GM18907 (cell line): ENCODE measurements at regions not wholly inside any gene's neighbourhood (a gene's known extent, or its start where the extent isn't known, plus 50 kb on each side); places are given as distances from the start of the nearest gene placed in this dataset.
A peak's percentile ranks its signal among the peaks of the same experiment; 100 is the strongest.
"Not testable (repeated sequence)": the region's sequence is repeated elsewhere in the genome, so short reads cannot be mapped to it uniquely, and the experiment has no call there.

Source experiments
- ATAC-seq: cut with Tn5 transposase; IDR thresholded peaks from one replicate; pipeline ENCODE4 v1.9.1; 2021; ENCODE audit warnings: mild to moderate bottlenecking, moderate library complexity; ENCODE audit not compliant: unreplicated experiment

GRCh38 chr13:52324831-52325230, 81.1 kb downstream of the THSD1 start:
- not testable (repeated sequence) for ATAC-seq

- no peak for ATAC-seq
Observed at GRCh38 chr13:52319876-52320275, 86.1 kb downstream of the THSD1 start.

DNA sequence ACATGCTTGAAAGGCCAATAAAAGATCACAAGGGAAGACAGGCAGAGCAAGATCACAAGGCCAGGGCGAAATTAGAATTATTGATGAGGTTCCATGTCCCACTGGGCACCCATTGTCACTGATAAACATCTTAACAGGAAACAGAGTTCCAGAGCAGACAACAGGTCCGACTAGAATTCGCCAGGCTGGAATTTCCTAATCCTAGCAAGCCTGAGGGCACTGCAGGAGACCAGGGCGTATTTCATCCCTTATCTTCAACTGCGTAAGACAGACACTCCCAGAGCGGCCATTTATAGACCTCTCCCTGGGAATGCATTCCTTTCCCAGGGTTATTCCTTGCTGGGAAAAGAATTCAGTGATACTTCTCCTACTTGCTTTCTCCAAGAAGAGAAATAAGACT, 96.1 kb downstream of the THSD1 start:
- not testable (repeated sequence) for ATAC-seq

DNA sequence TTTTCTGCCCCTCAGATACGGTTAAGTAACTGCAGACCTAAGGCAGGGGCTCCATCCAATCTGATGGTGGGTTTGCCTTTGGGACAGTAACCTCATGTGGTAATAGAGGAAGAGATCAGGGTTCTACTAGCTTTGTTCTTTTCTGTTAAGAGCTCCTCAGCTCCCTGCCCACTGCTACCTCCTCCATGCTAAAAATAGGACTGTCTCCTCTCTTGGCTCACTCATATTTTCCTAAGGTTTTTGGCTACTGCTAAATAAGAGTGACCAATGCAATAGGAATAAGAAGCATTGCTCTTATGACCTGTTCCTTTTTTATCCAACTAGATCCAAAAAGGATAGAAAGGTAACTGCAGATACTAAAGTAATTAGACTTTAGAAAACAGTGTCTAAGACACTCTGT, 99.6 kb downstream of the THSD1 start:
- not testable (repeated sequence) for ATAC-seq

DNA sequence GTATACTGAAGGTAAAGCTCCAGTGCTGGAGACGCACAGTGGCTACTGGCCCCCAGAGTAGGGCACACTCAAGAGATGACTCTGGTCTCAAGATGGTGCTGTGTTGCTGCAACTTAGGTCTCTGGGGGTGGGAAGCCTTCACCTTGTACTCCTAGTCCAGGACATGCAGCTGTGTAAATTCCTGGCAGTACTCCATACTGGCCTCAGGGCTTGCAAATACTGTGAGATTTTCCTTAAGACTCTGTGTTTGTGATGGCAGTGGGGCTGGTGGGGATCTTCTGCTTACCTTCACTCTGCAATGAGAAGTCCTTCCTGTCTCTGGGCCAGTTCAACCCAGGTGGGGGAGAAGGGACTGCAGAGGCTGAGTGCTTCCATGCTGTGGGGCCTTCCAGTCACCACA, 102.9 kb downstream of the THSD1 start:
- ATAC-seq = not testable (repeated sequence)

DNA sequence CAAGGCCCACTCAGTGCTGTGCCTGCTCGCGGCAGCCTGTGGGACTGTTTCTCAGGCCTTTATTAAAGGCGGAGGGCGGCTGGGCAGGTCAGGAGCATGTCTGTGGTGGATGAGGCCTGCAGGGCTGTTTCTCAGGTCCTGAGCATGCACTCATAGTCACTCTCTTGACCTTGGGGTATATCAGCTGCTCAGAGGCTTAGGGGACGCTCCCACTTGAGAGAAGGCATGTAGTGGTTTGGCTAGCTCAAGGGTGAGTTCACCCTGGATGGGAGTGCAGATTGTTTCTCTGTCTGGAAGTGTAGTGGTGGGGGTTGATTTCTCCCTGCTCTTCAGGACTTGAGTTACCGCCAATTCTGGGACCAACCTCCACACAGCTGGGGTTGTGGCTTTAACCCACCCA, 103.3 kb downstream of the THSD1 start:
- ATAC-seq = not testable (repeated sequence)

DNA sequence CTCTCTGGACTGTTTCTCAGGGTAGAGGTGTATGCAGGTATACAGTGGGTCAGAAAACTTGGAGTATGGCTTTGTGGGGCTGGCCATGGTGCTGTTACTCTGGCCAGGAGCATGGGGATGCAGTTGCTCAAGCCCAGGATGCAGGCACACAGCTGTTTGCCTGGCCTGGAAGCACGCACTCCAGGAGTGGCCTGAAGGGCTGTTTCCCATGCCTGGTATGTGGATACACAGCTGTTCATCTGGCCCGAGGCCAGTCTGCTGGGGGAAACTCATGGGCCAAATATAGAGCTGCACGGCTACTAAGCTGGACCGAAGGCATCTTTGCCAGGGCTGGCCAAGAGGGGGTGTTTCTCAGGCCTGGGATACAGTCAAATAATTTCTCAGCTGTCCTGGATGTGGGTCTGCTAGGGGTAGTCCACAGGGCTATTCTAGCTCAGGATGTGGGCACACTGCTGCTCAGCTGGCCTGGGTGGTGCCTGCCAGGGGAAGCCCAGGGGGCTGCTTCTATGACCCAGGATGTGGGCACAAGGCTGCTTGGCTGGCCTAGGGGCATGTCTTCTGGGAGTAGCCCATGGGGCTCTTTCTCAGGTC, 104.1 kb downstream of the THSD1 start:
- not testable (repeated sequence) for ATAC-seq

- not testable (repeated sequence) for ATAC-seq
Observed at GRCh38 chr13:52298079-52298661, 107.8 kb downstream of the THSD1 start.

GRCh38 chr13:52288891-52289290, 117.1 kb downstream of the THSD1 start:
- ATAC-seq = not testable (repeated sequence)

GRCh38 chr13:52281387-52281786, 122.0 kb upstream of the NEK3 start:
- ATAC-seq = not testable (repeated sequence)

- not testable (repeated sequence) for ATAC-seq
Observed at GRCh38 chr13:52279408-52279807, 120.0 kb upstream of the NEK3 start.

DNA sequence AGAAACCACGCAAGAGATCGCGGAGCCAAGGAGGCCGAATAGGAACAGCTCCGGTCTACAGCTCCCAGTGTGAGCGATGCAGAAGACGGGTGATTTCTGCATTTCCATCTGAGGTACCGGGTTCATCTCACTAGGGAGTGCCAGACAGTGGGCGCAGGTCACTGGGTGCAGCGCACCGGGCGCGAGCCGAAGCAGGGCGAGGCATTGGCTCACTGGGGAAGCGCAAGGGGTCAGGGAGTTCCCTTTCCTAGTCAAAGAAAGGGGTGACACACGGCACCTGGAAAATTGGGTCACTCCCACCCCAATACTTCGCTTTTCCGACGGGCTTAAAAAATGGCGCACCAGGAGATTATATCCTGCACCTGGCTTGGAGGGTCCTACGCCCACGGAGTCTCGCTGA, 94.9 kb upstream of the NEK3 start:
- ATAC-seq = not testable (repeated sequence)

DNA sequence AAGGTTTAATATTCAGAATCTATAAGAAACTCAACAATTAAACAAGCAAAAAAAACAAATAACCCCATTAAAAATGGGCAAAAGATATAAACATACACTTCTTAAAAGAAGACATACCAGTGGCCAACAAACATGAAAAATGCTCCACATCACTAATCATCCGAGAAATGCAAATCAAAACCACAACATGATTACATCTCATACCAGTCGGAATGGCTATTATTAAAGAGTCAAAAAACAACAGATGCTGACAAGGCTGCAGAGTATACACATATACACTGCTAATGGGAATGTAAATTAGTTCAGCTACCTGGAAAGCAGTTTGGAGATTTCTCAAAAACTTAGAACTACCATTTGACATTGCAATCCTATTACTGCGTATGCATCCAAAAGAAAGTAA, 81.4 kb upstream of the NEK3 start:
- peak; percentile 91 for ATAC-seq

DNA sequence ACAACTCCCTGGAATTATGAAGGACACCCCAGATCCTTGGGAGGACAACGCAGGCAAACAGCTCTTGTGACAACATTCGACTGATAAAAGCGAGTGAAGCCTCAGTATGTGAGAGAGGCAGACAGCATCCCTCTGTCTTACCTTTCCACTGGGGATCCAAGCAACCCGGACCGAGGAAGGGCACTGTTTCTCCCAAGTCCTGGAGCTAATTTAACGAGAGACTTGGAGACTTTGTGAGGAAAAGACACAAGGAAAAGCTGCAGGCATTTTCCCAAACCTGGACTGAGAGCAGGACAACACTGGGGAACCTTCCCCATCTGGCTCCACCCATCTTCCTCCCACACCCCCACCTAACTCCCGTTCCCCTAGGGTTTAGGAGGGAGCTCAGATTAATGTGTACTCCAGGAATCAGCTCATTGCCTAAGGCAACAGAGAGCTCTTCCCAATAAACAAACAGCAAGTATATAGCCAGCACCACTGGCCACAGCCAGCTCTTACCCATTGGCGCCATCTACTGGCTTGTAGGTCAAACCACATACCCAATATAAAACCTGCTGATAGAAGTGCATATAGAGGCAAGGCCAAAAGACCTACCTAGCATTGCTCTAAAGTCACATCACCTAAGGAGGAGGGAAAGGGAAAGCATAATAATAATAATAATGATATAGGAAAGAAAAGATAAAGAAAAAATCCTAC, 76.7 kb upstream of the NEK3 start:
- peak; percentile 74 for ATAC-seq

DNA sequence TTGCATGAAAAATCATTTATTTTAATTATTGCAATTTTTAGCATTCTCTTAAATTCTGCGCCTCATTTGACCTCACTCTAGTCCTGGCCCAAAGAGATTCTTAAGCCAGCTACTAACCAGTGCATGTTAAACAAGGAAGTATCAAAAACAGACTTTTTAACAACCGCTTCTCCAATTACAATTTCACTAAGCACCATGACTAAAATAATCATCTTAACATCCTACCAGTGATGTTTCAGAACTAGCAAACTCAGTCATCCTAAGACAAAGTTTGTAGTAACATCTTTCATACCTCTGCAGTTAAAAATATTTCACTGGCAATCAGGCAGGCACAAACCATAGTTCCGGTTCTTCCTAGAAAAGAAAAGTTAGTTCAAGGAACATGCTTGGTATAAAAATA, 75.5 kb upstream of the NEK3 start:
- ATAC-seq = not testable (repeated sequence)

DNA sequence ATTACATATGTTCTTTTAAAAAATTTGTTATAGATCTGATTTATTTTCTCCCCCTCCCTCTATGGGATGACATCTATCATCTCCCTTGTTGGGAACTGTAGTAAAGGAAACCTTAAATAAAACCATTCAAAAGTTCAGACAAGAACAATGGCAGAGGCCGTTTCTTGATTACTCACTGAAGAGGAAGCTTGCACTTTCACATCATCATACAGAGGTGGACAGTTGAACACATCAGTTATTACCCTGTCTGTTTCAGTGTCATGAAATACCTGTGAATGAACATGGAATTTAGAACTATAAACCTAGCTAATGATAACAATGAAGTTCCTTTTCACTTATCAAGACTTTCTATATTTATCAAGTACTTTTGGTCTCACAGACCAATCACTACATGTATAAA, 63.7 kb upstream of the NEK3 start:
- not testable (repeated sequence) for ATAC-seq

DNA sequence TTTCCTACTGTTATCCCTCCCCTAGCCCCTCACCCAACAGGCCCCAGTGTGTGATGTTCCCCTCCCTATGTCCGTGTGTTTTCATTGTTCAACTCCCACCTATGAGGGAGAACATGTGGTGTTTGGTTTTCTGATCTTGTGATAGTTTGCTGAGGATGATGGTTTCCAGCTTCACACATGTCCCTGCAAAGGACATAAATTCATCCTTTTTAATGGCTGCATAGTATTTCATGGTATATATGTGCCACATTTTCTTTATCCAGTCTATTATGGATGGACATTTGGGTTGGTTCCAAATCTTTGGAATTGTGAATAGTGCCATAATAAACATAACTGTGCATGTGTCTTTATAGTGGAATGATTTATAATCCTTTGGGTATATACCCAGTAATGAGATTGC, 54.5 kb upstream of the NEK3 start:
- not testable (repeated sequence) for ATAC-seq

DNA sequence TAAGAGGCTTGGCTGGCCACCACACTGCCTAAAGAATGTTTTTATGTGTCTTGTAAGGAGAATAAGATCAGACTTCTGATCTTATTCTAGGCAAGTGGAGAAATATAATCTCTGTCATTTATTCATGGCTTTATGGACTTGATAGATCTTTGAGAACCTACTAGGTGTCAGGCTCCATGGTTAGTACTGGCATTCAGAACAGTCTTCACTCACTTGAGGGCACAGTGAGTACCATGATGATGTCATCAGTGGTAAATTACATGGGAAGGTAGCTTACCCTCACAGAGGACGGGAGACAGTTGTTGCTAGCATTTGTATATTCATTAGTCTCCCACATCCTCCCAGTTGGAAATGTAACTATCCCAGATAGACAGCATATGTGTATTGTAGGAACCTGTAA, 53.5 kb upstream of the NEK3 start:
- not testable (repeated sequence) for ATAC-seq

DNA sequence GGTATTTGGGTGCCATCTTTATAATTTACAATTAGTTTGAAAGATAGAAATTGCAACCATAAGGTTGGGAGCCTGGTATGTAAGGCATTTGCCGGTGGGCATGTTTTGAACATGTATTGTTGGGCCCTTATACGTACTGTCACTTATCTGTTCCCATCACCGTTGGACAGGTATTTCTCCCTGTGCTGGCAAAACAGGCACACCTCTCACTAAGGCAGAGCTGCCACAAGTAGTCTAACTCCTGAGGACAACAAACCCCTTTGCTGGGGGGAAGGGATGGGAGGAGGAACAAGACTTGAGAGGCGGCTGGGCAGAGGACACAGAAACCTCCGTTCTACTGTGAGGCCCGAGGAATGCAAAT, 52.0 kb upstream of the NEK3 start:
- ATAC-seq = not testable (repeated sequence)

DNA sequence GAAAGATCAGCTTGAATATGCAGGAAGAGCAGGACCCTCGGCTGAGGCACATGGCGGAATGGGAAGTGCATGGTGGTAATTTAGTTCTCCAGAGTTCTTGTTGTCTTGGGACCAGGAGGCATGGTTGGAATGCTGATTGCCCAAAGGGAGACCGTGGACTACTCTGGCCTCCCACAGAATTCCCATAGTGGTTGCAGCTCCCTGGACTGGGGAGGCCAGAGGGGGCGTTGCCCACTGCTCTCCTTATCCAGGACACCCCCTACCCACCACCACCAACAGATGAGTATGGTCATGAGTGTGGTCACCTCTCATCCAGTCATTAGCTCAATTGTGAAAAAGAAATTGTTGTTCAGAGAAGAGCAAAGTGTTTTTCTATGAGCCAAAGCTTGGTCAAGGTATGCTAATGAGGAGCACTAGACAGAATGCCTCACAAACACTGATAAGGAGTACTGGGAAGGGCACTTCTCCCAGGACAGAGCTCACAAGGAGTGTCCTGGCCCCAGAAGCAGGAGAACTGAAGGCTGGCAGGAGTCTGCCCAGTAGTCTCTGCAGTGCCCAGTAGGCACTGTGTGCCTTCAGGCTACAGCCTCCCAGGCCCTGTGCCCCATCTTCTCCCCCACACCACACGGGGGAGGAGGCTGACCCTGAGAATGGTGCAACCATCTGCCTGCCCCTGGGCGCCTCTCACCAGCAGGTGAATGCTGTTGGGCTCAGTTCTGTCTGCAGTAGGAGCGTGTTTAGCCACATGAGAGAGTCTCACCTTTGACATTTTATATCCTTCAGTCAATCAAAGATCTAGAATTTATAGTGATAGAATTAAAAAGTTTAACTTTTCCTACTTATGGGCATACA, 51.4 kb upstream of the NEK3 start:
- not testable (repeated sequence) for ATAC-seq
